WTC11 (cell line): ENCODE measurements at regions not wholly inside any gene's neighbourhood (a gene's known extent, or its start where the extent isn't known, plus 50 kb on each side); places are given as distances from the start of the nearest gene placed in this dataset.

Experiments used
- SP1 ChIP-seq: sonication (generic); formaldehyde crosslinking; conservative IDR thresholded peaks from 2 replicates; pipeline ENCODE4 v1.8.1; 2022; ENCODE audit warnings: missing genetic modification reagents
- TEAD4 ChIP-seq: sonication (generic); formaldehyde crosslinking; IDR thresholded peaks from 2 replicates; pipeline ENCODE4 v1.8.0; 2022; ENCODE audit warnings: mild to moderate bottlenecking, missing genetic modification reagents
- ZNF512 ChIP-seq: sonication (generic); formaldehyde crosslinking; IDR thresholded peaks from 2 replicates; pipeline ENCODE4 v1.8.1; 2022; ENCODE audit warnings: missing genetic modification reagents, borderline replicate concordance
- TF ChIP-seq, protein P1 (sequence below): fragments of 200-600 bp; IDR thresholded peaks from 2 replicates; pipeline ENCODE4 v1.8.0; 2022; ENCODE audit warnings: antibody characterized with exemption

DNA sequence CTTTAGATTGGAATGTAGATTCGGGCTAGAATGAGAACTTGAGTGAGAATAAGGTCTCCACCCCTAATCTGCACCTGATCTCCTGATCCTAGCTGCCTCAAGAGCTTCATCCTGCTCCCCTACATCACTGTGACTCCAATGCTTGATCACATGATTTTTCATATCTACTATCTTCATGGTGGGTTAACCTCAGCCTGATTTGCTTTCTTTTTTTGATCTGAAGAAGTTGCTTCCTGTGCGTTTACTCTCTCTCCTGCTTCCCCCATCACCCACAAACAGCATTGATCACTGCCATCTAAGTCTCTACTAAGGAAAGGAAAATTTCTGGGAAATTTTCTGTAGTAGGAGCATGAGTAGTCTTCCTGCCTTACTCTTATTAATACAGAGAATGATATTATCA lies 1542.1 kb upstream of the SLC10A2 start:
- TF ChIP-seq ZNF512 (CRISPR knock-in tag) (no peak), TEAD4 (CRISPR knock-in tag) (no peak), SP1 (CRISPR knock-in tag) (no peak)
- TF ChIP-seq, protein P1, sequence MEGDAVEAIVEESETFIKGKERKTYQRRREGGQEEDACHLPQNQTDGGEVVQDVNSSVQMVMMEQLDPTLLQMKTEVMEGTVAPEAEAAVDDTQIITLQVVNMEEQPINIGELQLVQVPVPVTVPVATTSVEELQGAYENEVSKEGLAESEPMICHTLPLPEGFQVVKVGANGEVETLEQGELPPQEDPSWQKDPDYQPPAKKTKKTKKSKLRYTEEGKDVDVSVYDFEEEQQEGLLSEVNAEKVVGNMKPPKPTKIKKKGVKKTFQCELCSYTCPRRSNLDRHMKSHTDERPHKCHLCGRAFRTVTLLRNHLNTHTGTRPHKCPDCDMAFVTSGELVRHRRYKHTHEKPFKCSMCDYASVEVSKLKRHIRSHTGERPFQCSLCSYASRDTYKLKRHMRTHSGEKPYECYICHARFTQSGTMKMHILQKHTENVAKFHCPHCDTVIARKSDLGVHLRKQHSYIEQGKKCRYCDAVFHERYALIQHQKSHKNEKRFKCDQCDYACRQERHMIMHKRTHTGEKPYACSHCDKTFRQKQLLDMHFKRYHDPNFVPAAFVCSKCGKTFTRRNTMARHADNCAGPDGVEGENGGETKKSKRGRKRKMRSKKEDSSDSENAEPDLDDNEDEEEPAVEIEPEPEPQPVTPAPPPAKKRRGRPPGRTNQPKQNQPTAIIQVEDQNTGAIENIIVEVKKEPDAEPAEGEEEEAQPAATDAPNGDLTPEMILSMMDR = no peak
